ENCODE measurements at regions not wholly inside any gene's neighbourhood (a gene's known extent, or its start where the extent isn't known, plus 50 kb on each side); places are given as distances from the start of the nearest gene placed in this dataset.

GRCh38 chr2:457262-457661 lies 169.4 kb upstream of the ALKAL2 start:
- DNase-seq, result no peak
- Histone ChIP-seq H2AK5ac (ENCODE audit: low read length) (no peak overlapping the region), H3K79me1 (ENCODE audit: low read length) (no peaks in the 10 kb centered on the region), H3K4me2 (ENCODE audit: low read length) (no peak overlapping the region), H3K36me3 (ENCODE audit: control insufficient read depth in 1 of 2, insufficient read depth in 2 of 2, low read length in 2 of 2) (no peaks in the 10 kb centered on the region), H3K14ac (ENCODE audit: low read length) (no peak overlapping the region), H3K9me3 (ENCODE audit: insufficient read depth, low read depth, low read length) (no peaks in the 10 kb centered on the region), H2BK120ac (ENCODE audit: insufficient read depth, low read length, poor library complexity) (no peak overlapping the region), H4K91ac (ENCODE audit: low read depth, low read length) (no peak overlapping the region), H3K4ac (ENCODE audit: low read depth, low read length) (no peak overlapping the region), H2AFZ (ENCODE audit: insufficient read depth, low read length, poor library complexity) (no peak overlapping the region), H3K23ac (ENCODE audit: low read length) (no peak overlapping the region), H3K9ac (ENCODE audit: low read length) (no peak overlapping the region), H3K4me1 (ENCODE audit: control insufficient read depth in 1 of 2, insufficient read depth in 2 of 2, low read length in 2 of 2) (no peaks in the 10 kb centered on the region), H3K18ac (ENCODE audit: low read length) (no peak overlapping the region), H3K4me3 (ENCODE audit: low read depth, low read length) (no peak overlapping the region), H3K27me3 (ENCODE audit: insufficient read depth, low read length) (no peaks in the 10 kb centered on the region), H4K8ac (ENCODE audit: low read depth, low read length) (no peak overlapping the region), H3K27ac (ENCODE audit: low read depth, low read length) (no peak overlapping the region), H4K12ac (ENCODE audit: low read depth, low read length) (no peak overlapping the region), H3K79me2 (ENCODE audit: control insufficient read depth, insufficient read depth, low read length, poor library complexity) (no peaks in the 10 kb centered on the region), H2BK12ac (ENCODE audit: low read length) (no peak overlapping the region), H2BK5ac (ENCODE audit: low read depth, low read length, poor library complexity) (no peak overlapping the region)
- no CpG with 5 or more reads among the region's 1 CpG for WGBS (ENCODE audit: extremely low coverage, insufficient coverage, insufficient read length)

- no peak overlapping the region for H3K9ac ChIP-seq (ENCODE audit: low read length)
- no peaks in the 10 kb centered on the region for H3K79me2 ChIP-seq (ENCODE audit: control insufficient read depth, insufficient read depth, low read length, poor library complexity)
- H3K23ac ChIP-seq (ENCODE audit: low read length), result no peak overlapping the region
- H4K91ac ChIP-seq (ENCODE audit: low read depth, low read length), result no peak overlapping the region
- H3K18ac ChIP-seq (ENCODE audit: low read length), result no peak overlapping the region
- H3K27me3 ChIP-seq (ENCODE audit: insufficient read depth, low read length), result no peaks in the 10 kb centered on the region
- no peak overlapping the region for H3K4me2 ChIP-seq (ENCODE audit: low read length)
- H3K14ac ChIP-seq (ENCODE audit: low read length), result no peak overlapping the region
- H3K27ac ChIP-seq (ENCODE audit: low read depth, low read length), result no peak overlapping the region
- H3K4me3 ChIP-seq (ENCODE audit: low read depth, low read length), result no peak overlapping the region
- no peaks in the 10 kb centered on the region for H3K79me1 ChIP-seq (ENCODE audit: low read length)
- H2AK5ac ChIP-seq (ENCODE audit: low read length), result no peak overlapping the region
- no peak for DNase-seq
- H2AFZ ChIP-seq (ENCODE audit: insufficient read depth, low read length, poor library complexity), result no peak overlapping the region
- no peaks in the 10 kb centered on the region for H3K36me3 ChIP-seq (ENCODE audit: control insufficient read depth in 1 of 2, insufficient read depth in 2 of 2, low read length in 2 of 2)
- no peak overlapping the region for H2BK120ac ChIP-seq (ENCODE audit: insufficient read depth, low read length, poor library complexity)
- WGBS (ENCODE audit: extremely low coverage, insufficient coverage, insufficient read length), result no CpG with 5 or more reads among the region's 2 CpGs
- H3K9me3 ChIP-seq (ENCODE audit: insufficient read depth, low read depth, low read length), result no peaks in the 10 kb centered on the region
- H2BK5ac ChIP-seq (ENCODE audit: low read depth, low read length, poor library complexity), result no peak overlapping the region
- no peak overlapping the region for H3K4ac ChIP-seq (ENCODE audit: low read depth, low read length)
- no peak overlapping the region for H4K12ac ChIP-seq (ENCODE audit: low read depth, low read length)
- no peaks in the 10 kb centered on the region for H3K4me1 ChIP-seq (ENCODE audit: control insufficient read depth in 1 of 2, insufficient read depth in 2 of 2, low read length in 2 of 2)
- H4K8ac ChIP-seq (ENCODE audit: low read depth, low read length), result no peak overlapping the region
- no peak overlapping the region for H2BK12ac ChIP-seq (ENCODE audit: low read length)
Observed at GRCh38 chr2:455913-456312, 168.0 kb upstream of the ALKAL2 start.

GRCh38 chr2:455015-455705 lies 167.3 kb upstream of the ALKAL2 start:
- Histone ChIP-seq H3K4me2 (ENCODE audit: low read length) (no peak overlapping the region), H2BK12ac (ENCODE audit: low read length) (no peak overlapping the region), H3K27ac (ENCODE audit: low read depth, low read length) (no peak overlapping the region), H3K9me3 (ENCODE audit: insufficient read depth, low read depth, low read length) (no peaks in the 10 kb centered on the region), H4K8ac (ENCODE audit: low read depth, low read length) (no peak overlapping the region), H3K18ac (ENCODE audit: low read length) (no peak overlapping the region), H2AFZ (ENCODE audit: insufficient read depth, low read length, poor library complexity) (no peak overlapping the region), H3K9ac (ENCODE audit: low read length) (no peak overlapping the region), H3K4ac (ENCODE audit: low read depth, low read length) (no peak overlapping the region), H2BK120ac (ENCODE audit: insufficient read depth, low read length, poor library complexity) (no peak overlapping the region), H3K23ac (ENCODE audit: low read length) (no peak overlapping the region), H3K4me3 (ENCODE audit: low read depth, low read length) (no peak overlapping the region), H3K36me3 (ENCODE audit: control insufficient read depth in 1 of 2, insufficient read depth in 2 of 2, low read length in 2 of 2) (no peaks in the 10 kb centered on the region), H3K4me1 (ENCODE audit: control insufficient read depth in 1 of 2, insufficient read depth in 2 of 2, low read length in 2 of 2) (no peaks in the 10 kb centered on the region), H2BK5ac (ENCODE audit: low read depth, low read length, poor library complexity) (no peak overlapping the region), H3K27me3 (ENCODE audit: insufficient read depth, low read length) (no peaks in the 10 kb centered on the region), H4K12ac (ENCODE audit: low read depth, low read length) (no peak overlapping the region), H4K91ac (ENCODE audit: low read depth, low read length) (no peak overlapping the region), H2AK5ac (ENCODE audit: low read length) (no peak overlapping the region), H3K79me2 (ENCODE audit: control insufficient read depth, insufficient read depth, low read length, poor library complexity) (no peaks in the 10 kb centered on the region), H3K79me1 (ENCODE audit: low read length) (no peaks in the 10 kb centered on the region), H3K14ac (ENCODE audit: low read length) (no peak overlapping the region)
- WGBS (ENCODE audit: extremely low coverage, insufficient coverage, insufficient read length), result no CpG with 5 or more reads among the region's 17 CpGs
- DNase-seq, result no peak

- Histone ChIP-seq H3K79me2 (ENCODE audit: control insufficient read depth, insufficient read depth, low read length, poor library complexity) (no peaks in the 10 kb centered on the region), H2BK5ac (ENCODE audit: low read depth, low read length, poor library complexity) (no peak overlapping the region), H3K4me3 (ENCODE audit: low read depth, low read length) (no peak overlapping the region), H2BK12ac (ENCODE audit: low read length) (no peak overlapping the region), H3K79me1 (ENCODE audit: low read length) (no peaks in the 10 kb centered on the region), H3K27me3 (ENCODE audit: insufficient read depth, low read length) (no peaks in the 10 kb centered on the region), H3K18ac (ENCODE audit: low read length) (no peak overlapping the region), H4K8ac (ENCODE audit: low read depth, low read length) (no peak overlapping the region), H3K9ac (ENCODE audit: low read length) (no peak overlapping the region), H2BK120ac (ENCODE audit: insufficient read depth, low read length, poor library complexity) (no peak overlapping the region), H3K9me3 (ENCODE audit: insufficient read depth, low read depth, low read length) (no peaks in the 10 kb centered on the region), H3K4me2 (ENCODE audit: low read length) (no peak overlapping the region), H2AK5ac (ENCODE audit: low read length) (no peak overlapping the region), H3K36me3 (ENCODE audit: control insufficient read depth in 1 of 2, insufficient read depth in 2 of 2, low read length in 2 of 2) (no peaks in the 10 kb centered on the region), H2AFZ (ENCODE audit: insufficient read depth, low read length, poor library complexity) (no peak overlapping the region), H3K23ac (ENCODE audit: low read length) (no peak overlapping the region), H4K12ac (ENCODE audit: low read depth, low read length) (no peak overlapping the region), H4K91ac (ENCODE audit: low read depth, low read length) (no peak overlapping the region), H3K4ac (ENCODE audit: low read depth, low read length) (no peak overlapping the region), H3K4me1 (ENCODE audit: control insufficient read depth in 1 of 2, insufficient read depth in 2 of 2, low read length in 2 of 2) (no peaks in the 10 kb centered on the region), H3K27ac (ENCODE audit: low read depth, low read length) (no peak overlapping the region), H3K14ac (ENCODE audit: low read length) (no peak overlapping the region)
- no peak for DNase-seq
- no CpG with 5 or more reads among the region's 11 CpGs for WGBS (ENCODE audit: extremely low coverage, insufficient coverage, insufficient read length)
Observed at GRCh38 chr2:453132-453531, 165.2 kb upstream of the ALKAL2 start.
